HG02885 (cell line): ENCODE measurements at regions not wholly inside any gene's neighbourhood (a gene's known extent, or its start where the extent isn't known, plus 50 kb on each side); places are given as distances from the start of the nearest gene placed in this dataset.

Source experiments
- ATAC-seq: cut with Tn5 transposase; IDR thresholded peaks from one replicate; pipeline ENCODE4 v1.9.1; 2021; ENCODE audit warnings: mild to moderate bottlenecking; ENCODE audit not compliant: unreplicated experiment, poor library complexity

- ATAC-seq: no peak
Measured at GRCh38 chr1:34405266-34405959, 228.7 kb downstream of the C1orf94 start.

GRCh38 chr1:34406377-34406776 lies 229.7 kb downstream of the C1orf94 start:
- ATAC-seq: no peak

GRCh38 chr1:34406833-34407539 lies 230.3 kb downstream of the C1orf94 start:
- ATAC-seq: no peak

- no peak for ATAC-seq
Measured at GRCh38 chr1:34408011-34408410, 231.3 kb downstream of the C1orf94 start.

GRCh38 chr1:34409689-34410229 lies 233.1 kb downstream of the C1orf94 start:
- ATAC-seq: no peak

- no peak for ATAC-seq
Measured at GRCh38 chr1:34412598-34413370, 236.1 kb downstream of the C1orf94 start.

- ATAC-seq: no peak
Measured at GRCh38 chr1:34415140-34415539, 238.4 kb downstream of the C1orf94 start.

- ATAC-seq: no peak
Measured at GRCh38 chr1:34418166-34418565, 241.5 kb downstream of the C1orf94 start.

GRCh38 chr1:34419663-34420136 lies 243.0 kb downstream of the C1orf94 start:
- no peak for ATAC-seq

- ATAC-seq: no peak
Measured at GRCh38 chr1:34425046-34425445, 248.3 kb downstream of the C1orf94 start.

- ATAC-seq: no peak
Measured at GRCh38 chr1:34425785-34426184, 249.1 kb downstream of the C1orf94 start.

GRCh38 chr1:34426325-34426896 lies 249.7 kb downstream of the C1orf94 start:
- ATAC-seq: no peak

- no peak for ATAC-seq
Measured at GRCh38 chr1:34427170-34427569, 250.5 kb downstream of the C1orf94 start.

- no peak for ATAC-seq
Measured at GRCh38 chr1:34433099-34433498, 256.4 kb downstream of the C1orf94 start.

- no peak for ATAC-seq
Measured at GRCh38 chr1:34436836-34437235, 260.1 kb downstream of the C1orf94 start.

GRCh38 chr1:34441259-34442069 lies 264.8 kb downstream of the C1orf94 start:
- no peak for ATAC-seq

- no peak for ATAC-seq
Measured at GRCh38 chr1:34444516-34444915, 267.8 kb downstream of the C1orf94 start.

- ATAC-seq: no peak
Measured at GRCh38 chr1:34450325-34450724, 273.6 kb downstream of the C1orf94 start.

- no peak for ATAC-seq
Measured at GRCh38 chr1:34452451-34452850, 275.7 kb downstream of the C1orf94 start.

- ATAC-seq: no peak
Measured at GRCh38 chr1:34455121-34455520, 278.4 kb downstream of the C1orf94 start.
